ENCODE measurements at regions not wholly inside any gene's neighbourhood (a gene's known extent, or its start where the extent isn't known, plus 50 kb on each side); places are given as distances from the start of the nearest gene placed in this dataset.

DNA sequence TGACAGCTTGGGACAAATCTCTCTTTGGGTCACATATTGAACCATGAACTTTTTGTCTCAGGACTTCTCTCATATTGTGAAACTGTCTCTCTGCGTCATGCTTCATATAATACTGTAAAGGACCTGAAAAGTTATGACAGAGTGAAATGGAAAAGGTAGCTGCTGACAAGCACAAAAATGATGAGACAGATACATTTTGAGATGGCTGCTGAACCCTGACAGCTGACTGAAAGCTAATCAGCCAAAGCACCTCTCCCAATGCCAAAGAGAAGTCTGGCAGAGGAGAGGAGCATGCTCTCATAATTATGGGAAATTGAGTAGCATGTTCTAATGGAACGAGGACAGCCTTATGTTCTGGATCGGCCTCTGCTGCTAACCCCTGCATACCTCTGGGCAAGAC, 873.4 kb upstream of the ADGRL3 start:
- TF ChIP-seq POLR2A (IDR thresholded peaks at IDR 0.05): no peak
- TF ChIP-seq, protein P1, sequence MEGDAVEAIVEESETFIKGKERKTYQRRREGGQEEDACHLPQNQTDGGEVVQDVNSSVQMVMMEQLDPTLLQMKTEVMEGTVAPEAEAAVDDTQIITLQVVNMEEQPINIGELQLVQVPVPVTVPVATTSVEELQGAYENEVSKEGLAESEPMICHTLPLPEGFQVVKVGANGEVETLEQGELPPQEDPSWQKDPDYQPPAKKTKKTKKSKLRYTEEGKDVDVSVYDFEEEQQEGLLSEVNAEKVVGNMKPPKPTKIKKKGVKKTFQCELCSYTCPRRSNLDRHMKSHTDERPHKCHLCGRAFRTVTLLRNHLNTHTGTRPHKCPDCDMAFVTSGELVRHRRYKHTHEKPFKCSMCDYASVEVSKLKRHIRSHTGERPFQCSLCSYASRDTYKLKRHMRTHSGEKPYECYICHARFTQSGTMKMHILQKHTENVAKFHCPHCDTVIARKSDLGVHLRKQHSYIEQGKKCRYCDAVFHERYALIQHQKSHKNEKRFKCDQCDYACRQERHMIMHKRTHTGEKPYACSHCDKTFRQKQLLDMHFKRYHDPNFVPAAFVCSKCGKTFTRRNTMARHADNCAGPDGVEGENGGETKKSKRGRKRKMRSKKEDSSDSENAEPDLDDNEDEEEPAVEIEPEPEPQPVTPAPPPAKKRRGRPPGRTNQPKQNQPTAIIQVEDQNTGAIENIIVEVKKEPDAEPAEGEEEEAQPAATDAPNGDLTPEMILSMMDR (IDR thresholded peaks at IDR 0.05): no peak

Measured in tibial nerve (tissue), 3 donors.